ENCODE measurements at regions not wholly inside any gene's neighbourhood (a gene's known extent, or its start where the extent isn't known, plus 50 kb on each side); places are given as distances from the start of the nearest gene placed in this dataset.

DNA sequence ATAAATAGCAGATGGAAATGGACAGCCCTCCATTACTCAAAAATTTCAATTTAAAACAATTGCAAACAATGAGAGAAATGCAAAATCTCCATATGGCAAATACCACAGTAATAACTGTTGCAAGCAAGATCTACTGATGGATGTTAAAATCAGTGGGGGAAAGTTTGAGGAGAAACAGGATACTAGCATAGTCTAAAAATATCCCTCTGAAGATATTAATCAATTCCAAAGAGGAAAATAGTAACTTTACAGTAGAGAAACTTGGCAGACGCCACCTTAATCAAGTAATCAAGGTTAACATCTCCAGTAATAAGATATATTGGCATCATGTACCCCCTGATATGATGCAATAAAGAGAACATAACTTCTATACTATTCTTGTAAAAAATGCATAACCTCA is 344.8 kb downstream of the ZNF674 start:
- TF ChIP-seq MYC (IDR thresholded peaks at IDR 0.05; ENCODE audit: low read depth, low read length), result no peak
- no peak for TF ChIP-seq JUN (IDR thresholded peaks at IDR 0.05; ENCODE audit: borderline replicate concordance, insufficient read depth, insufficient read length, low read depth)
- no peak for TF ChIP-seq MAX (IDR thresholded peaks at IDR 0.05; ENCODE audit: insufficient read depth, insufficient read length)
- TF ChIP-seq, protein P1, sequence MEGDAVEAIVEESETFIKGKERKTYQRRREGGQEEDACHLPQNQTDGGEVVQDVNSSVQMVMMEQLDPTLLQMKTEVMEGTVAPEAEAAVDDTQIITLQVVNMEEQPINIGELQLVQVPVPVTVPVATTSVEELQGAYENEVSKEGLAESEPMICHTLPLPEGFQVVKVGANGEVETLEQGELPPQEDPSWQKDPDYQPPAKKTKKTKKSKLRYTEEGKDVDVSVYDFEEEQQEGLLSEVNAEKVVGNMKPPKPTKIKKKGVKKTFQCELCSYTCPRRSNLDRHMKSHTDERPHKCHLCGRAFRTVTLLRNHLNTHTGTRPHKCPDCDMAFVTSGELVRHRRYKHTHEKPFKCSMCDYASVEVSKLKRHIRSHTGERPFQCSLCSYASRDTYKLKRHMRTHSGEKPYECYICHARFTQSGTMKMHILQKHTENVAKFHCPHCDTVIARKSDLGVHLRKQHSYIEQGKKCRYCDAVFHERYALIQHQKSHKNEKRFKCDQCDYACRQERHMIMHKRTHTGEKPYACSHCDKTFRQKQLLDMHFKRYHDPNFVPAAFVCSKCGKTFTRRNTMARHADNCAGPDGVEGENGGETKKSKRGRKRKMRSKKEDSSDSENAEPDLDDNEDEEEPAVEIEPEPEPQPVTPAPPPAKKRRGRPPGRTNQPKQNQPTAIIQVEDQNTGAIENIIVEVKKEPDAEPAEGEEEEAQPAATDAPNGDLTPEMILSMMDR (IDR thresholded peaks at IDR 0.05; ENCODE audit: extremely low read depth in 1 of 2, insufficient read depth in 1 of 2, low read depth in 1 of 2, low read length in 2 of 2), result no peak
- TF ChIP-seq FOS (IDR thresholded peaks at IDR 0.05; ENCODE audit: borderline replicate concordance, insufficient read depth, low read length), result no peak
- TF ChIP-seq POLR2AphosphoS5 (IDR thresholded peaks at IDR 0.05; ENCODE audit: insufficient read depth, low read depth, low read length), result no peak
- no peak for TF ChIP-seq EZH2 (IDR thresholded peaks at IDR 0.05; ENCODE audit: borderline replicate concordance, low read depth, low read length, severe bottlenecking)
- no peak for TF ChIP-seq POLR2A (IDR thresholded peaks at IDR 0.05; ENCODE audit: low read depth, low read length)
- TF ChIP-seq GATA2 (IDR thresholded peaks at IDR 0.05; ENCODE audit: insufficient read depth, insufficient read length, low read depth, low read length), result no peak
- Histone ChIP-seq H3K36me3 (ENCODE audit: control insufficient read depth in 2 of 2, extremely low read depth in 1 of 2, insufficient read depth in 2 of 2, low read length in 2 of 2) (no peaks in the 10 kb centered on the region), H3K4me1 (ENCODE audit: control insufficient read depth, extremely low read depth, insufficient read depth, low read length) (no peaks in the 10 kb centered on the region), H3K27ac (ENCODE audit: insufficient read depth, low read depth, low read length) (no peak overlapping the region), H3K79me2 (ENCODE audit: control insufficient read depth, insufficient read depth, low read length) (no peaks in the 10 kb centered on the region), H3K4me2 (ENCODE audit: insufficient read depth, low read length) (no peak overlapping the region), H3K9ac (replicated peaks; ENCODE audit: extremely low read depth, insufficient read depth, low read length) (no peak overlapping the region), H3K27me3 (ENCODE audit: control insufficient read depth in 2 of 2, insufficient read depth in 2 of 2, low read length in 2 of 2) (peaks cover 3% of the 10 kb centered on the region in 2 experiments), H2AFZ (ENCODE audit: low read depth, low read length) (no peak overlapping the region), H3K4me3 (replicated peaks in 1 of 3; ENCODE audit: insufficient read depth in 1 of 3, low read depth in 1 of 3, low read length in 3 of 3) (no peak overlapping the region), H3K9me3 (replicated peaks; ENCODE audit: control insufficient read depth, insufficient read depth, low read length) (no peaks in the 10 kb centered on the region), H3K9me1 (replicated peaks; ENCODE audit: control insufficient read depth, extremely low read depth, insufficient read depth, low read length) (no peaks in the 10 kb centered on the region), H4K20me1 (replicated peaks; ENCODE audit: control insufficient read depth, extremely low read depth, insufficient read depth, low read length) (no peaks in the 10 kb centered on the region)
- POLR2A ChIA-PET, result no interaction called here
- FAIRE-seq (no peak), DNase-seq (ENCODE audit: low read depth, low spot score) (no peak)
- dilution Hi-C loops (cut with MboI; ENCODE audit: extremely low pct_ligation_motif_present, low sequenced_read_pairs) (no loop called here), intact Hi-C loops (cut with micrococcal nuclease) (no loop called here)
- BruUV-seq (replicated peaks), result no TSS peak
- CTCF ChIA-PET, result no interaction called here
